T1000 (cell line): ENCODE measurements at regions not wholly inside any gene's neighbourhood (a gene's known extent, or its start where the extent isn't known, plus 50 kb on each side); places are given as distances from the start of the nearest gene placed in this dataset.

Experiments used
- DNase-seq: peaks from one replicate; lab custom pipeline; 2025; ENCODE audit warnings: mixed read lengths; lab: John Stamatoyannopoulos, UW

- DNase-seq: no peak
Observed at GRCh38 chr4:33171873-33172525, 2451.8 kb downstream of the PCDH7 start.

- no peak for DNase-seq
Observed at GRCh38 chr4:33176566-33176965, 2456.4 kb downstream of the PCDH7 start.

GRCh38 chr4:33184657-33185290, 2464.6 kb downstream of the PCDH7 start:
- DNase-seq: no peak

GRCh38 chr4:33187035-33187434, 2466.9 kb downstream of the PCDH7 start:
- no peak for DNase-seq

GRCh38 chr4:33188733-33189132, 2468.6 kb downstream of the PCDH7 start:
- no peak for DNase-seq

- no peak for DNase-seq
Observed at GRCh38 chr4:33189169-33189568, 2469.0 kb downstream of the PCDH7 start.

- DNase-seq: no peak
Observed at GRCh38 chr4:33193109-33193508, 2472.9 kb downstream of the PCDH7 start.

- no peak for DNase-seq
Observed at GRCh38 chr4:33200377-33200776, 2480.2 kb downstream of the PCDH7 start.

GRCh38 chr4:33218238-33218637, 2498.1 kb downstream of the PCDH7 start:
- DNase-seq: no peak

- no peak for DNase-seq
Observed at GRCh38 chr4:33226133-33226532, 2506.0 kb downstream of the PCDH7 start.

GRCh38 chr4:33226783-33227182, 2506.6 kb downstream of the PCDH7 start:
- DNase-seq: no peak

- DNase-seq: no peak
Observed at GRCh38 chr4:33255094-33255493, 2534.9 kb downstream of the PCDH7 start.

GRCh38 chr4:33255507-33255906, 2535.3 kb downstream of the PCDH7 start:
- DNase-seq: no peak

GRCh38 chr4:33262824-33263223, 2542.7 kb downstream of the PCDH7 start:
- no peak for DNase-seq

GRCh38 chr4:33268776-33269175, 2548.6 kb downstream of the PCDH7 start:
- DNase-seq: no peak

- DNase-seq: no peak
Observed at GRCh38 chr4:33270403-33270802, 2550.2 kb downstream of the PCDH7 start.

GRCh38 chr4:33272722-33273121, 2552.6 kb downstream of the PCDH7 start:
- DNase-seq: no peak

GRCh38 chr4:33283818-33284217, 2563.6 kb downstream of the PCDH7 start:
- no peak for DNase-seq

- DNase-seq: no peak
Observed at GRCh38 chr4:33296876-33297455, 2576.8 kb downstream of the PCDH7 start.

- DNase-seq: no peak
Observed at GRCh38 chr4:33302321-33302720, 2582.2 kb downstream of the PCDH7 start.

- no peak for DNase-seq
Observed at GRCh38 chr4:33306131-33306530, 2586.0 kb downstream of the PCDH7 start.

GRCh38 chr4:33316033-33316432, 2595.9 kb downstream of the PCDH7 start:
- no peak for DNase-seq

- no peak for DNase-seq
Observed at GRCh38 chr4:33316578-33316977, 2596.4 kb downstream of the PCDH7 start.

GRCh38 chr4:33323393-33323792, 2603.2 kb downstream of the PCDH7 start:
- DNase-seq: no peak
